BLaER1 (cell line): ENCODE measurements at regions not wholly inside any gene's neighbourhood (a gene's known extent, or its start where the extent isn't known, plus 50 kb on each side); places are given as distances from the start of the nearest gene placed in this dataset.

Experiments used
- H3K27ac ChIP-seq: shearing (Covaris generic); formaldehyde crosslinking; 2 replicates; pipeline ENCODE4 v1.8.1; 2022
- H3K27me3 ChIP-seq: shearing (Covaris generic); formaldehyde crosslinking; 2 replicates; pipeline ENCODE4 v1.8.1; 2022
- H3K36me3 ChIP-seq: shearing (Covaris generic); formaldehyde crosslinking; 2 replicates; pipeline ENCODE4 v1.8.1; 2022
- H3K4me1 ChIP-seq: shearing (Covaris generic); formaldehyde crosslinking; 2 replicates; pipeline ENCODE4 v1.8.1; 2022
- H3K4me2 ChIP-seq: shearing (Covaris generic); formaldehyde crosslinking; 2 replicates; pipeline ENCODE4 v1.8.1; 2022
- H3K4me3 ChIP-seq: shearing (Covaris generic); formaldehyde crosslinking; 2 replicates; pipeline ENCODE4 v1.8.1; 2022
- H3K9ac ChIP-seq: shearing (Covaris generic); formaldehyde crosslinking; 2 replicates; pipeline ENCODE4 v1.8.1; 2022
- H3K9me3 ChIP-seq: shearing (Covaris generic); formaldehyde crosslinking; 2 replicates; pipeline ENCODE4 v1.8.1; 2022
- H4K20me1 ChIP-seq: shearing (Covaris generic); formaldehyde crosslinking; 2 replicates; pipeline ENCODE4 v1.8.1; 2022
- Cebpa-rat ChIP-seq: shearing (Covaris generic); IDR thresholded peaks from 2 replicates; pipeline ENCODE4 v1.8.1; 2022

- H3K9me3 ChIP-seq = no peaks in the 10 kb centered on the region
These were observed 385.7 kb downstream of the MTRR start for GRCh38 chr5:8254674-8255073.

DNA sequence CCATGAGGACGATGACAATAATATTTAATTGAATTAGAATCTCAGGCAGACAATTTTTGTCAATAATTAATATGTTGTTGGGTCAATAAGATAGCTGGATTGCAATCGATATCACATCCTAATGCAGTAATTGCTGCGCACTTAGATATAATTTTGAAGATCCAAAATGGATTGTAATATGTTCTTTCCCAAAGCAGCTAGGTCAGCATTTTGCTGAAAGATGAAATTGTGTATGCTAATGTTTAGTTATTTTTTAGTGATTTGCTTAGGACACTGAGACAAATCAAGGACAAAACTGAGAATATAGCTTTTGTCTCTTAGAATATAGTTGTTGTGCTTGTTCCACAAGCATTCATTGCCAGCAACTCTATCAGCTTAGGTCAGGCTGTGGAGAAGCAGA lies 389.9 kb downstream of the MTRR start:
- Histone ChIP-seq H3K4me1 (no peaks in the 10 kb centered on the region), H3K27me3 (no peaks in the 10 kb centered on the region), H3K4me3 (no peak overlapping the region), H3K9me3 (no peaks in the 10 kb centered on the region), H4K20me1 (no peaks in the 10 kb centered on the region), H3K4me2 (no peak overlapping the region), H3K36me3 (no peaks in the 10 kb centered on the region), H3K9ac (no peak overlapping the region), H3K27ac (no peak overlapping the region)
- no peak for TF ChIP-seq Cebpa-rat

More at GRCh38 chr5:8254674-8255073, 385.7 kb downstream of the MTRR start:
- no peaks in the 10 kb centered on the region for H3K4me1 ChIP-seq
- H4K20me1 ChIP-seq = no peaks in the 10 kb centered on the region
- TF ChIP-seq Cebpa-rat = no peak
- H3K27me3 ChIP-seq = no peaks in the 10 kb centered on the region
- H3K36me3 ChIP-seq = no peaks in the 10 kb centered on the region
- H3K27ac ChIP-seq = no peak overlapping the region
- H3K4me3 ChIP-seq = no peak overlapping the region
- H3K4me2 ChIP-seq = no peak overlapping the region
- no peak overlapping the region for H3K9ac ChIP-seq

GRCh38 chr5:8270246-8270645 lies 401.3 kb downstream of the MTRR start:
- H3K27me3 ChIP-seq = no peaks in the 10 kb centered on the region
- H3K4me2 ChIP-seq = no peak overlapping the region
- H3K27ac ChIP-seq = no peak overlapping the region

GRCh38 chr5:8280711-8281363 lies 411.9 kb downstream of the MTRR start:
- H3K36me3 ChIP-seq = no peaks in the 10 kb centered on the region
- no peaks in the 10 kb centered on the region for H3K9me3 ChIP-seq
- H3K4me1 ChIP-seq = no peaks in the 10 kb centered on the region
- H3K4me3 ChIP-seq = no peak overlapping the region
- TF ChIP-seq Cebpa-rat = no peak
- H3K4me2 ChIP-seq = no peak overlapping the region
- H3K27ac ChIP-seq = no peak overlapping the region
- H3K27me3 ChIP-seq = no peaks in the 10 kb centered on the region
- no peaks in the 10 kb centered on the region for H4K20me1 ChIP-seq
- no peak overlapping the region for H3K9ac ChIP-seq

More at GRCh38 chr5:8270246-8270645, 401.3 kb downstream of the MTRR start:
- Histone ChIP-seq H3K4me1 (no peaks in the 10 kb centered on the region), H4K20me1 (no peaks in the 10 kb centered on the region), H3K36me3 (no peaks in the 10 kb centered on the region), H3K9me3 (no peaks in the 10 kb centered on the region), H3K9ac (no peak overlapping the region), H3K4me3 (no peak overlapping the region)
- TF ChIP-seq Cebpa-rat = no peak

DNA sequence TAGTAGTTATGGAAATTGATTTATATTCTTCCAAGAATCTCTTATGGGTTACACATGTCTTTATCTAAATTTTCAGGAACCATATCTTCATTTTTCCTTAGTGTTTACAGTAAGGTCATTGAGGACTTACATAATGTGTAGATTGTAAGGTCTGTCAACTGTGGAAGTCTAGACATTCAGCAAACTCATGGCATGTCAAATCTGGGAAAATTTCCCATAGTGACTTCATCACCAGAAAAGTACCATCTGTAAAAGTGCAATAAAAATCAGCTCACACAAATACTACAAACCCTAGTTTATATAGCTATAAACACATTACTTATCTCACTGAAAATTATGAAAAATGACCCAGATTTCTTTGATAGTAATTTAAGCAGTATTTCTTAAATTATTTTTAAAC lies 419.4 kb downstream of the MTRR start:
- Histone ChIP-seq H3K4me2 (no peak overlapping the region), H3K27ac (no peak overlapping the region), H3K4me1 (no peaks in the 10 kb centered on the region), H4K20me1 (no peaks in the 10 kb centered on the region), H3K27me3 (no peaks in the 10 kb centered on the region), H3K9me3 (no peaks in the 10 kb centered on the region), H3K36me3 (no peaks in the 10 kb centered on the region), H3K4me3 (no peak overlapping the region), H3K9ac (no peak overlapping the region)
- TF ChIP-seq Cebpa-rat = no peak

- no peak overlapping the region for H3K4me3 ChIP-seq
These were observed 420.1 kb downstream of the MTRR start for GRCh38 chr5:8288897-8289516.

DNA sequence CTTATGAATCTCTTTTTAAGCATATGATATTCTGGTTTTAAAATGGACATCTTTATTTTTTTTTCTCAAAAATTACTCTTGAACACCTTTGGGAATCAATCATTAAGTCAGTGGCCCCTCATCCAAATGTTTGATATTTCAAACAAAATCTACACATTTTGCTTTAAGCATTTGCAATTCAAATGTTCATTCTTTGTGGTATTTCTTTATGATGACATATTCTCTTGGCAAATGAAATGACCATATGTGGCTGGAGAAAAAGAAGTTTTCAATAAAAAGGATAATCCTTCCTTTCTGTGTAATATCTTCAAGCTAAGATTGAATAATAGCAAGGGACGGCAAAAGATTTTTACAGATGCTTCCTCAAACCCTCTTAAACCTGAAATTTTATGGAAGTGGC lies 420.8 kb downstream of the MTRR start:
- H3K9me3 ChIP-seq = no peaks in the 10 kb centered on the region
- H3K9ac ChIP-seq = no peak overlapping the region
- H3K36me3 ChIP-seq = no peaks in the 10 kb centered on the region
- no peaks in the 10 kb centered on the region for H3K4me1 ChIP-seq
- H4K20me1 ChIP-seq = no peaks in the 10 kb centered on the region
- H3K27ac ChIP-seq = no peak overlapping the region
- no peaks in the 10 kb centered on the region for H3K27me3 ChIP-seq
- TF ChIP-seq Cebpa-rat = no peak
- H3K4me2 ChIP-seq = no peak overlapping the region
- no peak overlapping the region for H3K4me3 ChIP-seq

More at GRCh38 chr5:8288897-8289516, 420.1 kb downstream of the MTRR start:
- Histone ChIP-seq H3K4me1 (no peaks in the 10 kb centered on the region), H3K4me2 (no peak overlapping the region), H4K20me1 (no peaks in the 10 kb centered on the region), H3K27me3 (no peaks in the 10 kb centered on the region), H3K36me3 (no peaks in the 10 kb centered on the region), H3K9ac (no peak overlapping the region), H3K9me3 (no peaks in the 10 kb centered on the region), H3K27ac (no peak overlapping the region)
- no peak for TF ChIP-seq Cebpa-rat

DNA sequence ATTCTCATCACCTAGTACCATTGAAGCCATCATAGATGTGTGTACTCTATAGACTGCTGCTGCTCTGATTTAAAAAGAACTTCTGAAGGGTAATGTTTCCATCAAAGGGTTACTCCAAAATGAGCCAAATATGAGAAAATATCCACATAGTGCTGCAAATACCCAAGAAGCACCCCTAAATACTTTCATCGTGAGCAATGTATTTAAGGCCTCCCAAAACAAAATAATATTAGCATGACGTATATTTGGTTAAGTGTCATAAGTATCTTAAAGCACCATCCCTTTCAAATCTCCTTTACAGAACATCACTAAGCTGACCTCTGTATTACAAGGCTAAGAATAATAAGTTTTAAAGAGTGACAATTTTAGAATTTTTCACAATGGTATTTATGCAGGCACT lies 421.8 kb downstream of the MTRR start:
- Histone ChIP-seq H3K27me3 (no peaks in the 10 kb centered on the region), H3K36me3 (no peaks in the 10 kb centered on the region), H3K4me1 (no peaks in the 10 kb centered on the region), H3K27ac (no peak overlapping the region), H3K9me3 (no peaks in the 10 kb centered on the region), H4K20me1 (no peaks in the 10 kb centered on the region), H3K4me3 (no peak overlapping the region), H3K4me2 (no peak overlapping the region), H3K9ac (no peak overlapping the region)
- no peak for TF ChIP-seq Cebpa-rat

- H3K4me3 ChIP-seq = no peak overlapping the region
- no peak overlapping the region for H3K9ac ChIP-seq
- no peak for TF ChIP-seq Cebpa-rat
- no peaks in the 10 kb centered on the region for H3K9me3 ChIP-seq
- H3K27ac ChIP-seq = no peak overlapping the region
- H3K4me2 ChIP-seq = no peak overlapping the region
- H3K36me3 ChIP-seq = no peaks in the 10 kb centered on the region
- no peaks in the 10 kb centered on the region for H3K27me3 ChIP-seq
- H4K20me1 ChIP-seq = no peaks in the 10 kb centered on the region
- no peaks in the 10 kb centered on the region for H3K4me1 ChIP-seq
These were observed 422.7 kb downstream of the MTRR start for GRCh38 chr5:8291641-8292040.

DNA sequence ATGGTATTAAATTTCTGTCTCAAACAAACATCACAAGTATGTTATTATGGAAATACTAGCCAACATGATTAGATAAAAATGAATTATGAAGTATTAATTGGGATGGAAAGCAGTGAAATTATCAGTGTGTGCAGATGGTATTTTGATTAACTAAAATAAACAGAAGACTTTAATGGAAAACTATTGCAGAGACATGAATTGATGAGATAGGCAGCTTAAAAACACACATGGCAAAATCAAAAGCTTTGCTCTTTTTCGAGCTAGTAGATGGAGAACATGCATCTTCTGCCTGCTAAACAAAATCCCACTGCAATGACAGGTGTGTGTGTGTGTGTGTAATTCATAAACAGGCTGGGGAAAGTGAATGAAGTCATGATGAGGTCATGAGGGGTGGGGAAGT lies 426.2 kb downstream of the MTRR start:
- no peak overlapping the region for H3K4me3 ChIP-seq

More for the DNA sequence above, 426.2 kb downstream of the MTRR start:
- no peak for TF ChIP-seq Cebpa-rat
- Histone ChIP-seq H3K4me2 (no peak overlapping the region), H4K20me1 (no peaks in the 10 kb centered on the region), H3K9ac (no peak overlapping the region), H3K9me3 (no peaks in the 10 kb centered on the region), H3K27me3 (no peaks in the 10 kb centered on the region), H3K27ac (no peak overlapping the region), H3K4me1 (no peaks in the 10 kb centered on the region), H3K36me3 (no peaks in the 10 kb centered on the region)
